Natural killer cell (primary cell): ENCODE measurements at regions not wholly inside any gene's neighbourhood (a gene's known extent, or its start where the extent isn't known, plus 50 kb on each side); places are given as distances from the start of the nearest gene placed in this dataset.

Experiments
- ATAC-seq, 3 donors: fragments of 150-1000 bp in 2 of 3; fragments of 200-7000 bp in 1 of 3; cut with Tn5 transposase; 1 replicate in 1 of 3; 2 replicates in 2 of 3; pipeline ENCODE4 v1.10.0; 2021; ENCODE audit warnings: mild to moderate bottlenecking in 2 of 3, moderate library complexity in 2 of 3
- DNase-seq, 2 donors: peaks; one replicate each; pipeline versions ENCODE4 v3.0.0 to v3.0.0-alpha.2; 2013 to 2021; ENCODE audit warnings: mixed read lengths in 1 of 2
- H3K27ac ChIP-seq: one replicate; pipeline ENCODE4 v1.5.1; 2013; ENCODE audit warnings: mild to moderate bottlenecking, low read length
- H3K27me3 ChIP-seq: one replicate; pipeline ENCODE4 v1.6.1; 2013; ENCODE audit warnings: low read length; ENCODE audit not compliant: control insufficient read depth, insufficient read depth
- H3K36me3 ChIP-seq: one replicate; pipeline ENCODE4 v1.6.1; 2013; ENCODE audit warnings: low read length; ENCODE audit not compliant: control insufficient read depth, insufficient read depth
- H3K4me1 ChIP-seq: one replicate; pipeline ENCODE4 v1.6.1; 2013; ENCODE audit warnings: low read length; ENCODE audit not compliant: control insufficient read depth, insufficient read depth
- H3K4me3 ChIP-seq: one replicate; pipeline ENCODE4 v1.5.1; 2013; ENCODE audit warnings: low read length
- H3K9me3 ChIP-seq: one replicate; pipeline ENCODE4 v1.6.1; 2013; ENCODE audit warnings: low read length; ENCODE audit not compliant: control insufficient read depth, insufficient read depth
- H3K27ac Mint-ChIP-seq, 2 donors: one replicate each; pipeline ENCODE4 v1.8.0; 2022; ENCODE audit warnings: mild to moderate bottlenecking in 2 of 2, mixed read lengths in 2 of 2, moderate library complexity in 1 of 2
- H3K27me3 Mint-ChIP-seq, 2 donors: one replicate each; pipeline ENCODE4 v1.8.0; 2022; ENCODE audit warnings: low read depth in 2 of 2, mixed read lengths in 2 of 2
- H3K36me3 Mint-ChIP-seq: one replicate; pipeline ENCODE4 v1.8.0; 2022; ENCODE audit warnings: mixed read lengths
- H3K4me1 Mint-ChIP-seq, 2 donors: one replicate each; pipeline ENCODE4 v1.8.0; 2022; ENCODE audit warnings: mixed read lengths in 2 of 2
- H3K4me3 Mint-ChIP-seq: one replicate; pipeline ENCODE4 v1.8.0; 2022; ENCODE audit warnings: mild to moderate bottlenecking, moderate library complexity, mixed read lengths
- H3K9me3 Mint-ChIP-seq, 2 donors: one replicate each; pipeline ENCODE4 v1.8.0; 2022; ENCODE audit warnings: mixed read lengths in 2 of 2
- CTCF ChIP-seq: fragments of 200-600 bp; IDR thresholded peaks from one replicate; pipeline ENCODE4 v1.8.0; 2022; ENCODE audit warnings: antibody characterized with exemption
- WGBS: methylation state at CpG from one replicate; pipeline ENCODE4 v1.1.7; 2013; ENCODE audit warnings: missing lambda C conversion rate; ENCODE audit not compliant: insufficient coverage; 5-methylcytosine and 5-hydroxymethylcytosine counted together
- intact Hi-C: fragments of 100-400 bp; cut with micrococcal nuclease; formaldehyde crosslinking; loops from one replicate; pipeline ENCODE4 v1.14.2; 2022

- DNase-seq (no peak), ATAC-seq (no peak)
- no peak for TF ChIP-seq CTCF
- Histone ChIP-seq H3K36me3 (no peaks in the 10 kb centered on the region), H3K4me1 (no peaks in the 10 kb centered on the region), H3K4me3 (no peak overlapping the region), H3K27ac (no peak overlapping the region), H3K27me3 (no peaks in the 10 kb centered on the region), H3K9me3 (peaks cover 3% of the 10 kb centered on the region)
- intact Hi-C loops = no loop called here
- Mint-ChIP-seq H3K4me1 (no peaks in the 10 kb centered on the region), H3K36me3 (no peaks in the 10 kb centered on the region), H3K27ac (no peak overlapping the region), H3K4me3 (no peak overlapping the region), H3K9me3 (peaks cover 11 to 15% of the 10 kb centered on the region in 2 donors), H3K27me3 (no peaks in the 10 kb centered on the region)
- no CpG with 5 or more reads among the region's 2 CpGs for WGBS
Measured at GRCh38 chr3:64975147-64975546, 287.3 kb upstream of the ADAMTS9 start.

GRCh38 chr3:64974401-64974800, 286.6 kb upstream of the ADAMTS9 start:
- no peak overlapping the region for H3K4me3 Mint-ChIP-seq
- Histone ChIP-seq H3K27ac (no peak overlapping the region), H3K36me3 (no peaks in the 10 kb centered on the region), H3K9me3 (peaks cover 3% of the 10 kb centered on the region), H3K4me3 (no peak overlapping the region), H3K4me1 (no peaks in the 10 kb centered on the region), H3K27me3 (no peaks in the 10 kb centered on the region)
- H3K9me3 Mint-ChIP-seq = peaks cover 11 to 15% of the 10 kb centered on the region in 2 donors
- no peaks in the 10 kb centered on the region for H3K27me3 Mint-ChIP-seq
- intact Hi-C loops = no loop called here
- 83% methylated on average over 2 of the region's 5 CpGs for WGBS
- no peaks in the 10 kb centered on the region for H3K4me1 Mint-ChIP-seq
- no peak for TF ChIP-seq CTCF
- ATAC-seq (no peak), DNase-seq (no peak)
- H3K27ac Mint-ChIP-seq = no peak overlapping the region
- H3K36me3 Mint-ChIP-seq = no peaks in the 10 kb centered on the region

GRCh38 chr3:64972793-64973192, 285.0 kb upstream of the ADAMTS9 start:
- Mint-ChIP-seq H3K36me3 (peaks cover 6% of the 10 kb centered on the region), H3K27me3 (no peaks in the 10 kb centered on the region), H3K4me3 (no peak overlapping the region), H3K4me1 (no peaks in the 10 kb centered on the region), H3K9me3 (peaks cover 11 to 22% of the 10 kb centered on the region in 2 donors), H3K27ac (no peak overlapping the region)
- H3K9me3 ChIP-seq = peaks cover 1% of the 10 kb centered on the region
- DNase-seq (no peak), ATAC-seq (no peak)
- no peak overlapping the region for H3K4me3 ChIP-seq
- no peaks in the 10 kb centered on the region for H3K36me3 ChIP-seq
- WGBS = 17% methylated on average over 1 of the region's 1 CpG
- intact Hi-C loops = no loop called here
- no peak for TF ChIP-seq CTCF
- H3K4me1 ChIP-seq = no peaks in the 10 kb centered on the region
- H3K27me3 ChIP-seq = no peaks in the 10 kb centered on the region
- H3K27ac ChIP-seq = no peak overlapping the region

GRCh38 chr3:64971602-64972001, 283.8 kb upstream of the ADAMTS9 start:
- H3K4me3 ChIP-seq = no peak overlapping the region
- WGBS = 18% methylated on average over 1 of the region's 1 CpG
- intact Hi-C loops = no loop called here
- no peaks in the 10 kb centered on the region for H3K36me3 ChIP-seq
- no peaks in the 10 kb centered on the region for H3K4me1 ChIP-seq
- no peaks in the 10 kb centered on the region for H3K27me3 Mint-ChIP-seq
- ATAC-seq = no peak
- H3K27ac ChIP-seq = no peak overlapping the region
- H3K4me3 Mint-ChIP-seq = no peak overlapping the region
- H3K9me3 Mint-ChIP-seq = peaks cover 15 to 21% of the 10 kb centered on the region in 2 donors
- H3K9me3 ChIP-seq = no peaks in the 10 kb centered on the region
- H3K36me3 Mint-ChIP-seq = peaks cover 7% of the 10 kb centered on the region
- no peaks in the 10 kb centered on the region for H3K27me3 ChIP-seq
- no peak for DNase-seq
- no peaks in the 10 kb centered on the region for H3K4me1 Mint-ChIP-seq
- no peak for TF ChIP-seq CTCF
- no peak overlapping the region for H3K27ac Mint-ChIP-seq
